Endothelial cell of umbilical vein (primary cell): ENCODE measurements at regions not wholly inside any gene's neighbourhood (a gene's known extent, or its start where the extent isn't known, plus 50 kb on each side); places are given as distances from the start of the nearest gene placed in this dataset.

ENCODE experiments used
- BruUV-seq: library from RNA; stranded (reverse); fragments of 400-500 nt; replicated peaks from 2 replicates; lab custom pipeline; 2021; lab: Mats Ljungman, UMichigan
- CTCF ChIA-PET: fragments of 300-600, 350-600 bp; sonication (Branson Sonifier 250); formaldehyde crosslinking; loops from one replicate; lab custom pipeline; 2021; ENCODE audit warnings: antibody characterized with exemption, inconsistent platforms; lab: Charles Lee
- POLR2A ChIA-PET: fragments of 300-600, 350-600 bp; sonication (Branson Sonifier 250); formaldehyde crosslinking; loops from one replicate; lab custom pipeline; 2021; ENCODE audit warnings: antibody characterized with exemption, inconsistent platforms; lab: Charles Lee
- DNase-seq: peaks from one replicate; pipeline ENCODE4 v3.0.0-alpha.2; 2011; ENCODE audit warnings: low read depth, low spot score
- FAIRE-seq: peaks from 2 replicates; lab custom pipeline; 2011; peaks lifted over from hg19 to GRCh38; lab: Jason Lieb, UNC
- H2AFZ ChIP-seq: 2 replicates; pipeline ENCODE4 v1.6.0; 2012; ENCODE audit warnings: low read depth, low read length, control low read depth, inconsistent platforms
- H3K27ac ChIP-seq: 2 replicates; pipeline ENCODE4 v1.5.1; 2011; ENCODE audit warnings: low read depth, mild to moderate bottlenecking, control low read depth, low read length, moderate library complexity; ENCODE audit not compliant: insufficient read depth
- H3K27me3 ChIP-seq, 2 experiments: 2 replicates each; pipeline versions ENCODE4 v1.6.0 to v1.6.1; 2011; ENCODE audit warnings: low read length in 2 of 2, mixed read lengths in 1 of 2; ENCODE audit not compliant: control insufficient read depth in 2 of 2, insufficient read depth in 2 of 2
- H3K36me3 ChIP-seq, 2 experiments: 2 replicates in 1 of 2; 3 replicates in 1 of 2; pipeline ENCODE4 v1.5.1; 2011; ENCODE audit warnings: low read length in 2 of 2, mild to moderate bottlenecking in 1 of 2, moderate library complexity in 1 of 2; ENCODE audit not compliant: control insufficient read depth in 2 of 2, insufficient read depth in 2 of 2; ENCODE audit errors: extremely low read depth in 1 of 2
- H3K4me1 ChIP-seq: 3 replicates; pipeline ENCODE4 v1.5.1; 2011; ENCODE audit warnings: mild to moderate bottlenecking, low read length; ENCODE audit not compliant: control insufficient read depth, insufficient read depth; ENCODE audit errors: extremely low read depth
- H3K4me2 ChIP-seq: 2 replicates; pipeline ENCODE4 v1.6.1; 2011; ENCODE audit warnings: low read length, control low read depth, mixed read lengths; ENCODE audit not compliant: insufficient read depth
- H3K4me3 ChIP-seq, 3 experiments: fragments of 200-600 bp in 1 of 3; sonication (generic), shearing (Covaris generic) in 1 of 3; replicated peaks in 1 of 3; 2 replicates each; pipeline ENCODE4 v1.5.1; 2011 to 2016; ENCODE audit warnings: control low read depth in 3 of 3, low read length in 3 of 3, mild to moderate bottlenecking in 2 of 3, inconsistent platforms in 1 of 3, low read depth in 1 of 3, moderate library complexity in 1 of 3; ENCODE audit not compliant: insufficient read depth in 1 of 3
- H3K79me2 ChIP-seq: 2 replicates; pipeline ENCODE4 v1.6.0; 2012; ENCODE audit warnings: low read length, inconsistent platforms; ENCODE audit not compliant: control insufficient read depth, insufficient read depth
- H3K9ac ChIP-seq: replicated peaks from 2 replicates; pipeline ENCODE3; 2011; ENCODE audit warnings: low read length, control low read depth; ENCODE audit not compliant: insufficient read depth; ENCODE audit errors: extremely low read depth
- H3K9me1 ChIP-seq: replicated peaks from 3 replicates; pipeline ENCODE4 v1.6.0; 2011; ENCODE audit warnings: mild to moderate bottlenecking, low read length; ENCODE audit not compliant: control insufficient read depth, insufficient read depth; ENCODE audit errors: extremely low read depth
- H3K9me3 ChIP-seq: replicated peaks from 2 replicates; pipeline ENCODE4 v1.5.1; 2012; ENCODE audit warnings: low read length, inconsistent platforms; ENCODE audit not compliant: control insufficient read depth, insufficient read depth
- H4K20me1 ChIP-seq: replicated peaks from 2 replicates; pipeline ENCODE3; 2011; ENCODE audit warnings: mild to moderate bottlenecking, low read length; ENCODE audit not compliant: control insufficient read depth, insufficient read depth; ENCODE audit errors: extremely low read depth
- EZH2 ChIP-seq: IDR thresholded peaks from 2 replicates; pipeline ENCODE4 v1.6.1; 2012; ENCODE audit warnings: borderline replicate concordance, low read depth, mild to moderate bottlenecking, moderate library complexity, low read length, inconsistent platforms; ENCODE audit not compliant: severe bottlenecking
- GATA2 ChIP-seq: IDR thresholded peaks from 2 replicates; pipeline ENCODE4 v1.7.0; 2011; ENCODE audit warnings: low read depth, mild to moderate bottlenecking, moderate library complexity, mixed read lengths, low read length; ENCODE audit not compliant: insufficient read length, insufficient read depth
- JUN ChIP-seq: IDR thresholded peaks from 2 replicates; pipeline ENCODE4 v1.6.1; 2011; ENCODE audit warnings: borderline replicate concordance, low read depth; ENCODE audit not compliant: insufficient read length, insufficient read depth
- POLR2AphosphoS5 ChIP-seq: IDR thresholded peaks from 2 replicates; pipeline ENCODE4 v1.6.1; 2012; ENCODE audit warnings: low read depth, mild to moderate bottlenecking, control low read depth, low read length, moderate library complexity; ENCODE audit not compliant: insufficient read depth
- dilution Hi-C: fragments of 300-500 bp; cut with MboI; formaldehyde crosslinking; loops from one replicate; pipeline ENCODE4 v1.15.0; 2019; ENCODE audit warnings: low sequenced_read_pairs; ENCODE audit not compliant: extremely low pct_ligation_motif_present
- intact Hi-C: fragments of 100-400 bp; cut with micrococcal nuclease; formaldehyde crosslinking; loops from one replicate; pipeline ENCODE4 v1.10.0; 2022
- TF ChIP-seq, protein P1 (sequence below), 2 donors: IDR thresholded peaks; 1 replicate in 1 of 2; 2 replicates in 1 of 2; pipeline ENCODE4 v1.5.1; 2011; ENCODE audit warnings: low read length in 2 of 2, mild to moderate bottlenecking in 2 of 2, moderate library complexity in 2 of 2, control low read depth in 1 of 2, inconsistent platforms in 1 of 2, low read depth in 1 of 2; ENCODE audit not compliant: insufficient read depth in 1 of 2; ENCODE audit errors: extremely low read depth in 1 of 2

DNA sequence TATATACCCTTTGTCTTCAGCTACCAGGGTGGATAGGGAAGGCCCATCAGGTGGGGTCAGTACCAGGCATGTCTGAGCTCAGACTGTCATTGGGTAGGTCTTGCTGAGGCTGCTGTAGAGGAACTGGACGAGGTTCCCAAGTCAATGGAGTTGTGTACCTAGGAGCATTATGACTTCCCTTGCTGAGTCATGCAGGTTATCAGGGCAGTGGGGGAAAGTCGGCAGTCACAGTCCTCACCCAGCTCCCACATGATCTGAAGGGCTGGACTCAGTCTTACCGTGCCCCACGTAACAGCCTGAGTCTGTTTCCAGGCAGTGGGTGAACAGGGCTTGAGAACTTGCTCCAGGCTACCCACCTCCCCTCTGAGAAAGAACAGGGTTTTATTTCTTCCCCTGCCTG, 260.8 kb upstream of the COBL start:
- intact Hi-C loops, result no loop called here
- POLR2A ChIA-PET, result no interaction called here
- Histone ChIP-seq H2AFZ (no peak overlapping the region), H3K36me3 (no peaks in the 10 kb centered on the region), H3K4me2 (no peak overlapping the region), H4K20me1 (no peaks in the 10 kb centered on the region), H3K79me2 (no peaks in the 10 kb centered on the region), H3K27ac (no peak overlapping the region), H3K4me3 (no peak overlapping the region), H3K9ac (no peak overlapping the region), H3K9me1 (no peaks in the 10 kb centered on the region), H3K4me1 (no peaks in the 10 kb centered on the region), H3K9me3 (no peaks in the 10 kb centered on the region), H3K27me3 (no peaks in the 10 kb centered on the region)
- BruUV-seq, result no TSS peak
- DNase-seq (no peak), FAIRE-seq (no peak)
- TF ChIP-seq GATA2 (no peak), JUN (no peak), POLR2AphosphoS5 (no peak), EZH2 (no peak)
- dilution Hi-C loops, result no loop called here
- CTCF ChIA-PET, result no interaction called here

DNA sequence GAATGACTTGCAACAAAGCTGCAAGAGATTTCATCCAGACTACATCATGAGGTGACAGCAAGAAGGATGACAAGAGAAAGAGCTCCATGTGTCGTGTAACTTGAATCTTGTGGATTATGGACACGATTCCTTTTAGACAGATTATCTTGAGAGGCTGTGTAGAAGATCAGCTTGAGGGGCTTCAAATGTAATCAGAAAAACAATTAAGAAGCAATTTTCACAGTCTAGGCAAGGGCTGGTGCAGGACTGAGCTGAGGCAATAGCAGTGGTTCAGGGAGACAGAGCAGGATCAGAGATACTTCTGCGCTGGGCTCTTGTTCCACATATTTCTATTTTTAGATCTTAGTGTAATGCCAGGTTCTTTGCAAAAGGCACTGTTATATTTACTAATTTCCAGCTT, 253.0 kb upstream of the COBL start:
- H3K9me3 ChIP-seq, result peaks cover 2% of the 10 kb centered on the region
- TF ChIP-seq, protein P1, sequence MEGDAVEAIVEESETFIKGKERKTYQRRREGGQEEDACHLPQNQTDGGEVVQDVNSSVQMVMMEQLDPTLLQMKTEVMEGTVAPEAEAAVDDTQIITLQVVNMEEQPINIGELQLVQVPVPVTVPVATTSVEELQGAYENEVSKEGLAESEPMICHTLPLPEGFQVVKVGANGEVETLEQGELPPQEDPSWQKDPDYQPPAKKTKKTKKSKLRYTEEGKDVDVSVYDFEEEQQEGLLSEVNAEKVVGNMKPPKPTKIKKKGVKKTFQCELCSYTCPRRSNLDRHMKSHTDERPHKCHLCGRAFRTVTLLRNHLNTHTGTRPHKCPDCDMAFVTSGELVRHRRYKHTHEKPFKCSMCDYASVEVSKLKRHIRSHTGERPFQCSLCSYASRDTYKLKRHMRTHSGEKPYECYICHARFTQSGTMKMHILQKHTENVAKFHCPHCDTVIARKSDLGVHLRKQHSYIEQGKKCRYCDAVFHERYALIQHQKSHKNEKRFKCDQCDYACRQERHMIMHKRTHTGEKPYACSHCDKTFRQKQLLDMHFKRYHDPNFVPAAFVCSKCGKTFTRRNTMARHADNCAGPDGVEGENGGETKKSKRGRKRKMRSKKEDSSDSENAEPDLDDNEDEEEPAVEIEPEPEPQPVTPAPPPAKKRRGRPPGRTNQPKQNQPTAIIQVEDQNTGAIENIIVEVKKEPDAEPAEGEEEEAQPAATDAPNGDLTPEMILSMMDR (IDR thresholded peaks at IDR 0.05; ENCODE audit: extremely low read depth in 1 of 2, insufficient read depth in 1 of 2, low read depth in 1 of 2, low read length in 2 of 2), result no peak
- H4K20me1 ChIP-seq, result no peaks in the 10 kb centered on the region
- CTCF ChIA-PET, result no interaction called here
- H3K27ac ChIP-seq, result no peak overlapping the region
- intact Hi-C loops (no loop called here), dilution Hi-C loops (no loop called here)
- H3K4me3 ChIP-seq, result no peak overlapping the region
- no TSS peak for BruUV-seq
- FAIRE-seq (no peak), DNase-seq (no peak)
- H3K4me2 ChIP-seq, result no peak overlapping the region
- H3K9ac ChIP-seq, result no peak overlapping the region
- no peaks in the 10 kb centered on the region for H3K79me2 ChIP-seq
- H3K27me3 ChIP-seq, result no peaks in the 10 kb centered on the region
- H3K4me1 ChIP-seq, result no peaks in the 10 kb centered on the region
- H3K9me1 ChIP-seq, result no peaks in the 10 kb centered on the region
- H3K36me3 ChIP-seq, result no peaks in the 10 kb centered on the region
- POLR2A ChIA-PET, result no interaction called here
- H2AFZ ChIP-seq, result no peak overlapping the region
